ENCODE measurements at regions not wholly inside any gene's neighbourhood (a gene's known extent, or its start where the extent isn't known, plus 50 kb on each side); places are given as distances from the start of the nearest gene placed in this dataset.

DNA sequence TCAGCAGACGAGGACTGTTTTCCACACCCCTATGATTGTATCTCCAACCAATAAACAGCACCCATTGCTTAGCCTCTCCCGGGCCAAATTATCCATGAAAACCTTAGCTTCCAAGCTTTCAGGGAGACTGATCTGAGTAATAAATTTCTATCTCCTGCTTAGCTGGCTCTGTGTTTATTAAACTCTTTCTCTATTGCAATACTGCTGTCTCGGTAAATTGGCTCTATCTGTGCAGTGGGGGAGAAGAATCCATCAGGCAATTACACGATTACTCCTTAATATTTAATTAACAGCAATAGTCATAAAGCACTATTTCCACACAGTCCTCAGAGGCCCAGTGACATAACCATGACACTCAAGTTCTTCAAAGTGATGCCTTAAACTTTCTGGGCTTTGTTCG lies 1122.8 kb downstream of the TYW1 start:
- TF ChIP-seq, protein P1, sequence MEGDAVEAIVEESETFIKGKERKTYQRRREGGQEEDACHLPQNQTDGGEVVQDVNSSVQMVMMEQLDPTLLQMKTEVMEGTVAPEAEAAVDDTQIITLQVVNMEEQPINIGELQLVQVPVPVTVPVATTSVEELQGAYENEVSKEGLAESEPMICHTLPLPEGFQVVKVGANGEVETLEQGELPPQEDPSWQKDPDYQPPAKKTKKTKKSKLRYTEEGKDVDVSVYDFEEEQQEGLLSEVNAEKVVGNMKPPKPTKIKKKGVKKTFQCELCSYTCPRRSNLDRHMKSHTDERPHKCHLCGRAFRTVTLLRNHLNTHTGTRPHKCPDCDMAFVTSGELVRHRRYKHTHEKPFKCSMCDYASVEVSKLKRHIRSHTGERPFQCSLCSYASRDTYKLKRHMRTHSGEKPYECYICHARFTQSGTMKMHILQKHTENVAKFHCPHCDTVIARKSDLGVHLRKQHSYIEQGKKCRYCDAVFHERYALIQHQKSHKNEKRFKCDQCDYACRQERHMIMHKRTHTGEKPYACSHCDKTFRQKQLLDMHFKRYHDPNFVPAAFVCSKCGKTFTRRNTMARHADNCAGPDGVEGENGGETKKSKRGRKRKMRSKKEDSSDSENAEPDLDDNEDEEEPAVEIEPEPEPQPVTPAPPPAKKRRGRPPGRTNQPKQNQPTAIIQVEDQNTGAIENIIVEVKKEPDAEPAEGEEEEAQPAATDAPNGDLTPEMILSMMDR (IDR thresholded peaks at IDR 0.05; ENCODE audit: insufficient read depth, low read depth, low read length) = no peak
- no peak for TF ChIP-seq EZH2 (IDR thresholded peaks at IDR 0.05; ENCODE audit: insufficient read depth, low read length)

Data from astrocyte (in vitro differentiated cells and primary cell).